GM20431 (cell line): ENCODE measurements at regions not wholly inside any gene's neighbourhood (a gene's known extent, or its start where the extent isn't known, plus 50 kb on each side); places are given as distances from the start of the nearest gene placed in this dataset.

Experiments used
- in situ Hi-C: fragments of 300-500 bp; cut with MseI, MboI; formaldehyde crosslinking; loops from one replicate; pipeline ENCODE4 v1.15.0; 2020; ENCODE audit warnings: low sequenced_read_pairs; ENCODE audit not compliant: unreplicated experiment

DNA sequence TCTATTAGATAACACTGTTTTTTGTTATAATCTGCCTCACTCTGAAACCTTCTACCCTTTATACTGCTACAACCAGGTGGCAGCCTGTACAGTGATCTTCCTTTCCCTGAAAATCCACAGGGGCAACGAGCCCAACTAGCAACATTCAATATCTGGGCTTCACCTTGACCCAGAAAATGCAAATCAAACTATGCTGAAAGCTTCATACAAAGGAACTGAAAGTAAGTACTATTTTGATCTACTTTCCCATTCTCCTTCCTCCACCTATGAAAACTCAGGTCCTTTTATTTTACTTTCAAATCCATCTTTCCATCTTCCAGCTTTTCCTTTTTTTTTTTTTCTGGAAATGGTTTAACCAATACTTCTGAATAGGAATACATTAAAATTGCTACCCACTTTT lies 175.8 kb upstream of the CCDC150 start:
- in situ Hi-C loops = loop anchor here (25.0 kb wide), 1 partner anchor 376 kb away; no protein-coding TSS in a partner anchor

DNA sequence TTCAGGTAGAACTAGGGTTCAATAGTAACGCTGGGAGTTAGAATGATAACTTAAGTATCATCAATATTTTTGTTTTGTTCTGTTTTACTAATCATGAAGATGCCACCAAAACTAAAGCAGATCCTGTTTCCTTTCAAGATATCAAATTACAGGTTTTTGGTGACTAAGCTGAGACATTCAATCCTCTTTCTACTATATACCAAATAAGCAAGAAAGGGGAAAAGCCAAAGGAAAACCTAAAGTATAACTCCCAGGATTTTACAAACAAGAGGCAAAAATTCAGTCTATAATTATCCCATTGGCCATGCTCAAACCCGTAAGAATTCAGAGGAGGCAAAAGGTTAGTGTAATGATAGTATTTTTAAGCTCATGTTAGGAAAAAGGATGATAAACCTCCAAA lies 175.2 kb upstream of the CCDC150 start:
- in situ Hi-C loops = loop anchor here (25.0 kb wide), 1 partner anchor 377 kb away; no protein-coding TSS in a partner anchor

GRCh38 chr2:196466581-196466980 lies 172.9 kb upstream of the CCDC150 start:
- in situ Hi-C loops = loop anchor here (25.0 kb wide), 1 partner anchor 379 kb away; no protein-coding TSS in a partner anchor

DNA sequence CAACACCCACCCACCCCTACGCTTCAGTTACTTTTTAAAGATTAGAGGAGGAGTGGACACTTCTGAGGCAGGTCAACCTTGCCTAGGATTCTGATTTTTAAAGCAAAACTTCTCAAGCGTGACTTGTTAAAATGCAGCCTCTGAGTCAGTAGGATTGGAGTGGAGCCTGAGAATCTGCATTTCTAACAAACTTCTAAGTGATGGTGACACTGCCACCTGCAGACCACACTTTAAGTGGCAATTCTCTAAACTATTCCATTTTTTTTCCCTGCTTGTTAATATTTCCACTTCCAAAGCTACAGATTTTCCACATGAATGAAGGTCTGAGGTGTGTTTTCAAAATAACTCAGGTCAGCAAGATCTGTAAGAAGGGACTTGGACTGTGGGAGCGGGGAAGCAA lies 171.1 kb upstream of the CCDC150 start:
- in situ Hi-C loops = loop anchor here (25.0 kb wide), 1 partner anchor 381 kb away; no protein-coding TSS in a partner anchor

GRCh38 chr2:196473617-196474016 lies 165.9 kb upstream of the CCDC150 start:
- in situ Hi-C loops = loop anchor here (25.0 kb wide), 1 partner anchor 386 kb away; no protein-coding TSS in a partner anchor

- in situ Hi-C loops = no loop called here
Observed at GRCh38 chr2:196475611-196476010, 163.9 kb upstream of the CCDC150 start.

DNA sequence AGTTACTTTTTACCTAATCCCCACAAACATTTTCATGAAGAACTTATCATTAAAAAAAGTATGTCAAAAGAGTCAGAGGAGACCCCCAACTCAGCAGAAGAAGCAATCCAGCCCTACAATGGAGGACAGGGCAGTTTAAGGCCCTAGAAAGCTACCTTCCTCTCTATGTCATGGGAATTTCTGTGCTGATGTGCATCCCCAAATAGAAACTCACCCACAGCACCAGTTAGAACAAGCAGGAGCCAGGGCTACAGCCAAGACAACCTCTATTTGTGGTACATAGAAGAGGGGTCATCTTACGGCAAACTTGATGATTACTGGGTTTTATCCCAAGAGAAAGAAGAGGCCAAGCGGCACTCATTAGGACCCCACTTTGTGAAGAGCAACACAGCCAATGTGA lies 160.9 kb upstream of the CCDC150 start:
- in situ Hi-C loops = no loop called here

GRCh38 chr2:196479350-196479749 lies 160.2 kb upstream of the CCDC150 start:
- in situ Hi-C loops = no loop called here

GRCh38 chr2:196480653-196481323 lies 158.7 kb upstream of the CCDC150 start:
- in situ Hi-C loops = no loop called here

DNA sequence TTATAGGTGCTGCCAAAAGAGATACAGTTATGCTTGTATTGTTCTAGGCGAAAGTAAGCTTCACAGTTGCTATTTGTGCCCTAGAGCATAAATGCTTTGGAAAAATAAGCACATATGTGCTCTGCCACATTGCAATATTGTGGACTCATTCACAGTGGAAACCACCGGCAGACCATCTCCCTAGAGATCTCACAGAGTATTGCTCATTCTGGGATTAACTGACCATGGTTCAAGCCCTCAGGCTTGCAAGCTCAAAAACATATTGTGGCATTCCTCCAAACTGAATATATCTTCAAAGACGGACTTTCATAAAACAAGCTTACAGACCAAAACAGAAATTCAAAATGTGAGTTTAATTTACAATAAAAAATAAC lies 158.2 kb upstream of the CCDC150 start:
- in situ Hi-C loops = no loop called here

DNA sequence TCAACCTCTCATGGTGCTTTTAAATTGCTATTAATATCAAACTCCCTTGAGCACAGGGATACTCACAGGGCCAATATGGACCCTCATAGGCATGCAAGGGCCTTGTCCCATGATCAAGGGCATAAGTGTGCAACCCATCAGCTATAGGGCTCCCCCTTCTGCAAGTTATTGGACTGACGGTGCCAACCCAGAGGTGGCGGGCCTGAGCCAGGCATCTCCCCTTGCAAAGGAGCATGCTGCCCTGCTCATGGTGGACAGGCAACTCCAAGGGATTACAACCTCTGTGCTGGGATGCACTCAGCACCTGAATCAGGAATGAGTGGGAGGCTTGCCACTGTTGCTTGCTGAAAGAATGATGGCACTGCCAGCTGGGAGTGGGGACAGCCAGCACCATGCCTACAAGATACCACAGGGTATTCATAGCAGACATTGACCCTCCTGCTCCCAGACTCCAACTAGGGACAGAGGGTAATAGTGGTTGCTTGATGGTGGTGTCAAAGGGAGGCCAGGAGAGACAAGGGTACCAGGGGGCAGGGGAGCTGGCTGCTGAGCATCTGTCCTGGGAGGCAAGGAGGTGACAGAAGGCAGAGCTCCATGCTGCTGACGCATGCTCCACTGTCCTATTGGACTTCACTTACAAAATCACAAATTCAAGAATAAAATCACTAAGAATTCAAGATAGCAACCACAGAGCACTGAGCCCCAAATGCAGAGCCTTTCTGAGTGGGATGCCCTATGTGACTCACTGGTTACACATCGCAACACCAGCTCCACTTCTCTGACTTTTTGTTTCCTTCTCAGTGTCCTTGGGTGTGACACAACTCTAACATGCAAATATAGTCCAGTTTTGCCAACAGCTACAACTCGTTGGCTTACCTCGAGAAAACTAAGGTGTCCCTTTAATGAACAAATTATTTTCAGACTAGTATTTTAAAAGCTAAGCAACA lies 157.1 kb upstream of the CCDC150 start:
- in situ Hi-C loops = no loop called here

GRCh38 chr2:196486146-196486545 lies 153.4 kb upstream of the CCDC150 start:
- in situ Hi-C loops = no loop called here

GRCh38 chr2:196487417-196487816 lies 152.1 kb upstream of the CCDC150 start:
- in situ Hi-C loops = no loop called here

- in situ Hi-C loops = no loop called here
Observed at GRCh38 chr2:196489371-196489770, 150.1 kb upstream of the CCDC150 start.

- in situ Hi-C loops = no loop called here
Observed at GRCh38 chr2:196492946-196493345, 146.6 kb upstream of the CCDC150 start.

- in situ Hi-C loops = no loop called here
Observed at GRCh38 chr2:196498962-196499361, 140.6 kb upstream of the CCDC150 start.

- in situ Hi-C loops = no loop called here
Observed at GRCh38 chr2:196499686-196500085, 139.8 kb upstream of the CCDC150 start.

GRCh38 chr2:196500686-196501431 lies 138.7 kb upstream of the CCDC150 start:
- in situ Hi-C loops = no loop called here

DNA sequence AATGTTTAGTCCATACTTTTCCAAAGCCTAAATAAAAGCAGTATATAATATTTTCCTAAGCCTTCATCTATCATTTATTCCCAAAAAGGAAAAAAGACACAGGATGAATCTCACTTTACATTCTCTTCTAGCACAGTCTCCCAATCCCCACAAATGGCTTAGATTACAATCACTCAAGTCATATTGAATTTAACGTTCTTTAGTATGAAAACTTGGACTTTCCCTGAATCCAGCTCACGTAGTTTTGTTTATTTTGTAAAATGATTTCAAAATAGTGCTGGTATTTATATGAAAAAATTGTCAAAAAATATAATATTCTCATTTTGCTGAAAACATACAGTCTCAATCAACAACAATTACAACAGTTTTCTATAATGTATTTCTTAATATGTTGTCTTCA lies 137.7 kb upstream of the CCDC150 start:
- in situ Hi-C loops = no loop called here

DNA sequence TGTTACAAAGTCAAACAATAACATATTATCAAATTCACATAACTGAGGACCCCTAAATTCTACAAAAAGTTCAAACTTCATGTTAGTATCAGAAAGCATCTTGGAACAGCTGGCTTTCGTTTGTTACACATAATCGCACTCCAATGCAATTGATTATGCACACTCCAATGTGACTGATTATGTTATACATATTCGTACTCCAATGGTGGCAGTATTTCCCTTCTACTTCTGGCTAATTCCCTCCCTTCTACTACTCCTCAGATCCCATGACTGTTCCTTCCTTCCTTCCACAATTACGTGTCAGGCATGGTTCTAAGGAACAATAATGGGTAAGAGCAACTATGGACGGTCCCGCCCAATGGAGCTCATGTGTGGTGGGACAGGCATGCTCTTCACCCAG lies 137.1 kb upstream of the CCDC150 start:
- in situ Hi-C loops = no loop called here
